ENCODE measurements at regions not wholly inside any gene's neighbourhood (a gene's known extent, or its start where the extent isn't known, plus 50 kb on each side); places are given as distances from the start of the nearest gene placed in this dataset.

DNA sequence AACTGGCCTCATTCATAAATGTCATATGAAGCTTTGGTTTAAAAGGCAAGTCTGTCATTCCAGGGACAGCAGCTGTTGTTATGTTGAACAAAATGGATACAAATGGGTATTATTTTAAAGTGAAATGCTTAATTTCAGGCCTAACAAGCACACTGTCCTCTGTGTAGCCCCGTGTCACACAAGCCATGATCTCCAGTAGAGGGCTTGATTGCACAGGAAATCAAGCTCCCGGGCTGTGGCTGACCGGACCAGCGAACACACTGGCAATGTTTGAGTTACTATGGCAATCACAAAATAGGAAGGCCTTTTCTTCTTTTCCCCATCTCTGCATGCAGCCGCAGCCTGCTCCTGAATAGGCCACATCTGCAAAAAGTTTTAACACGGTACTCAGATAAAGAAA, 64.0 kb upstream of the GSX1 start:
- TF ChIP-seq, protein P1, sequence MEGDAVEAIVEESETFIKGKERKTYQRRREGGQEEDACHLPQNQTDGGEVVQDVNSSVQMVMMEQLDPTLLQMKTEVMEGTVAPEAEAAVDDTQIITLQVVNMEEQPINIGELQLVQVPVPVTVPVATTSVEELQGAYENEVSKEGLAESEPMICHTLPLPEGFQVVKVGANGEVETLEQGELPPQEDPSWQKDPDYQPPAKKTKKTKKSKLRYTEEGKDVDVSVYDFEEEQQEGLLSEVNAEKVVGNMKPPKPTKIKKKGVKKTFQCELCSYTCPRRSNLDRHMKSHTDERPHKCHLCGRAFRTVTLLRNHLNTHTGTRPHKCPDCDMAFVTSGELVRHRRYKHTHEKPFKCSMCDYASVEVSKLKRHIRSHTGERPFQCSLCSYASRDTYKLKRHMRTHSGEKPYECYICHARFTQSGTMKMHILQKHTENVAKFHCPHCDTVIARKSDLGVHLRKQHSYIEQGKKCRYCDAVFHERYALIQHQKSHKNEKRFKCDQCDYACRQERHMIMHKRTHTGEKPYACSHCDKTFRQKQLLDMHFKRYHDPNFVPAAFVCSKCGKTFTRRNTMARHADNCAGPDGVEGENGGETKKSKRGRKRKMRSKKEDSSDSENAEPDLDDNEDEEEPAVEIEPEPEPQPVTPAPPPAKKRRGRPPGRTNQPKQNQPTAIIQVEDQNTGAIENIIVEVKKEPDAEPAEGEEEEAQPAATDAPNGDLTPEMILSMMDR (IDR thresholded peaks at IDR 0.05; ENCODE audit: insufficient read depth, low read depth, low read length, missing control alignments) = no peak

DNA sequence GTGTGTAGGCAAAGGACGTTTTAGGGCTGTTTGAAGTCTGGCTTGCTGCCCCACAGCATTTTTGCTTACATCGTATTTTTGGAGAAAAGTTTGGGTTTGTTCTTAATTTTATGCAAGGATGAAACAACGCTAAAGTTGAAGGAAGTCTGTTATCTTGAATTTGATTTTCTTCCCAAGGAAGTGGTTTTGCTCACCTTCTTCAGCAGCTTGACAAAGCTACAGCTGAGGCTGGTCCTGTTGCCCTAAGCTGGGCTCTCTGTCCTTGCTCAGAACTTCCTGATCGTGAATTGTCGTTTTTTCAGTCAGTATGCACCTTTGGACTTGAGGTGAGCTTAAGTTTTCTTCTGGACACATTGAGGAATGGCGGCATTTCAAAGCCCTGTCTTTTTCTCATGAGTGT, 62.1 kb upstream of the GSX1 start:
- no peak overlapping the region for H3K4me3 ChIP-seq (ENCODE audit: low read depth, low read length)
- TF ChIP-seq, protein P1 (IDR thresholded peaks at IDR 0.05; ENCODE audit: insufficient read depth, low read depth, low read length, missing control alignments) = no peak

More for the DNA sequence above, 64.0 kb upstream of the GSX1 start:
- no peak for DNase-seq (ENCODE audit: low read depth)
- no peak overlapping the region for H3K4me3 ChIP-seq (ENCODE audit: low read depth, low read length)

More for the DNA sequence above, 62.1 kb upstream of the GSX1 start:
- no peak for DNase-seq (ENCODE audit: low read depth)

Data from GM12865 (cell line).